SK-N-SH treated with all-trans-retinoic acid at 6 μM for 48 hours (cell line): ENCODE measurements at regions not wholly inside any gene's neighbourhood (a gene's known extent, or its start where the extent isn't known, plus 50 kb on each side); places are given as distances from the start of the nearest gene placed in this dataset.

Experiments used
- ARNTL ChIP-seq: fragments of 450-650 bp; formaldehyde crosslinking; IDR thresholded peaks from 2 replicates; pipeline ENCODE4 v1.5.0; 2020; ENCODE audit warnings: low read depth, mild to moderate bottlenecking, moderate library complexity, borderline replicate concordance
- BACH2 ChIP-seq: fragments of 250-450 bp; sonication (Bioruptor Pico); IDR thresholded peaks from 2 replicates; pipeline ENCODE4 v1.9.0; 2021; ENCODE audit warnings: mild to moderate bottlenecking, borderline replicate concordance
- CREB5 ChIP-seq: fragments of 250-450 bp; sonication (Bioruptor Pico); IDR thresholded peaks from 2 replicates; pipeline ENCODE4 v1.5.1; 2020; ENCODE audit warnings: low read depth, mild to moderate bottlenecking, moderate library complexity
- CSRNP3 ChIP-seq: fragments of 250-450 bp; sonication (Bioruptor Pico); IDR thresholded peaks from 2 replicates; pipeline ENCODE4 v1.5.1; 2021; ENCODE audit warnings: mild to moderate bottlenecking, moderate library complexity
- ESRRG ChIP-seq: fragments of 250-450 bp; sonication (Bioruptor Pico); IDR thresholded peaks from 2 replicates; pipeline ENCODE4 v1.6.1; 2021; ENCODE audit warnings: mild to moderate bottlenecking
- OSR1 ChIP-seq: fragments of 250-450 bp; sonication (Bioruptor Pico); IDR thresholded peaks from 2 replicates; pipeline ENCODE4 v1.8.0; 2022; ENCODE audit warnings: moderate library complexity, mild to moderate bottlenecking, inconsistent platforms
- PATZ1 ChIP-seq: fragments of 250-450 bp; sonication (Bioruptor Pico); IDR thresholded peaks from 2 replicates; pipeline ENCODE4 v1.8.0; 2020; ENCODE audit warnings: mild to moderate bottlenecking, moderate library complexity, borderline replicate concordance
- RARB ChIP-seq: fragments of 250-450 bp; sonication (Bioruptor Pico); IDR thresholded peaks from 2 replicates; pipeline ENCODE4 v1.8.0; 2021; ENCODE audit warnings: mild to moderate bottlenecking, moderate library complexity
- SNAI2 ChIP-seq: fragments of 250-450 bp; sonication (Bioruptor Pico); IDR thresholded peaks from 2 replicates; pipeline ENCODE4 v1.5.0; 2020; ENCODE audit warnings: mild to moderate bottlenecking, moderate library complexity
- ZC3H10 ChIP-seq: fragments of 250-450 bp; sonication (Bioruptor Pico); IDR thresholded peaks from 2 replicates; pipeline ENCODE4 v1.5.1; 2021; ENCODE audit warnings: mild to moderate bottlenecking, moderate library complexity
- ZFP3 ChIP-seq: fragments of 250-450 bp; sonication (Bioruptor Pico); IDR thresholded peaks from 2 replicates; pipeline ENCODE4 v1.5.0; 2020; ENCODE audit warnings: mild to moderate bottlenecking, moderate library complexity
- ZNF565 ChIP-seq: fragments of 450-650 bp; formaldehyde crosslinking; conservative IDR thresholded peaks from 2 replicates; pipeline ENCODE4 v1.5.0; 2020; ENCODE audit warnings: low read depth, mild to moderate bottlenecking, moderate library complexity
- ZNF8 ChIP-seq: fragments of 450-650 bp; formaldehyde crosslinking; IDR thresholded peaks from 2 replicates; pipeline ENCODE4 v1.5.0; 2020; ENCODE audit warnings: mild to moderate bottlenecking, moderate library complexity

GRCh38 chr1:59089922-59090457, 206.9 kb upstream of the FGGY start:
- no peak for TF ChIP-seq PATZ1 (CRISPR knock-in tag)
- TF ChIP-seq ARNTL (CRISPR knock-in tag), result no peak
- TF ChIP-seq RARB (CRISPR knock-in tag), result no peak
- no peak for TF ChIP-seq SNAI2 (CRISPR knock-in tag)
- TF ChIP-seq BACH2, result no peak
- no peak for TF ChIP-seq CREB5
- no peak for TF ChIP-seq CSRNP3 (CRISPR knock-in tag)
- TF ChIP-seq ESRRG, result no peak
- no peak for TF ChIP-seq OSR1 (CRISPR knock-in tag)
- no peak for TF ChIP-seq ZNF8 (CRISPR knock-in tag)
- TF ChIP-seq ZC3H10, result no peak
- TF ChIP-seq ZFP3, result no peak
- TF ChIP-seq ZNF565 (CRISPR knock-in tag), result no peak
